ENCODE measurements at regions not wholly inside any gene's neighbourhood (a gene's known extent, or its start where the extent isn't known, plus 50 kb on each side); places are given as distances from the start of the nearest gene placed in this dataset.
"Not testable (repeated sequence)": the region's sequence is repeated elsewhere in the genome, so short reads cannot be mapped to it uniquely, and the experiment has no call there.

GRCh38 chr3:150228626-150229025, 179.5 kb upstream of the TSC22D2 start:
- TF ChIP-seq EZH2 (IDR thresholded peaks at IDR 0.05; ENCODE audit: insufficient read depth, poor library complexity, severe bottlenecking); EZH2phosphoT487 (IDR thresholded peaks at IDR 0.05; ENCODE audit: insufficient read depth, low read depth): not testable (repeated sequence)
